ENCODE measurements at regions not wholly inside any gene's neighbourhood (a gene's known extent, or its start where the extent isn't known, plus 50 kb on each side); places are given as distances from the start of the nearest gene placed in this dataset.

GRCh38 chr4:57443308-57443707, 333.1 kb upstream of the IGFBP7 start:
- TF ChIP-seq CTCF (IDR thresholded peaks at IDR 0.05; ENCODE audit: low read length) (no peak), EZH2 (IDR thresholded peaks at IDR 0.05; ENCODE audit: borderline replicate concordance, low read length) (no peak)

Measured in OCI-LY1 (cell line).